ENCODE measurements at regions not wholly inside any gene's neighbourhood (a gene's known extent, or its start where the extent isn't known, plus 50 kb on each side); places are given as distances from the start of the nearest gene placed in this dataset.

- peaks cover 15 to 24% of the 10 kb centered on the region in 2 experiments for H3K4me1 Mint-ChIP-seq
- Histone ChIP-seq H2BK120ac (ENCODE audit: low read depth, low read length, poor library complexity, severe bottlenecking) (no peak overlapping the region), H3K23ac (ENCODE audit: insufficient read length, low read depth, low read length) (no peak overlapping the region), H3K56ac (ENCODE audit: insufficient read length, low read depth, low read length) (no peak overlapping the region), H3K27me3 (ENCODE audit: insufficient read depth, low read length) (no peaks in the 10 kb centered on the region), H2BK5ac (ENCODE audit: insufficient read length, low read length) (no peak overlapping the region), H4K91ac (ENCODE audit: insufficient read length, low read depth, low read length) (no peak overlapping the region), H3K79me1 (ENCODE audit: insufficient read depth, low read depth, low read length, poor library complexity, severe bottlenecking) (no peaks in the 10 kb centered on the region), H3K4ac (ENCODE audit: low read depth, low read length) (no peak overlapping the region), H2BK20ac (ENCODE audit: low read depth, low read length, poor library complexity, severe bottlenecking) (no peak overlapping the region), H4K5ac (ENCODE audit: insufficient read length, low read depth, low read length) (no peak overlapping the region), H2BK12ac (ENCODE audit: insufficient read length, low read depth, low read length) (no peak overlapping the region), H3T11ph (ENCODE audit: low read length) (no peak overlapping the region), H2AK5ac (ENCODE audit: insufficient read length, low read length) (no peak overlapping the region), H2BK15ac (ENCODE audit: low read depth, low read length) (no peak overlapping the region), H3K9me3 (ENCODE audit: control insufficient read depth, low read depth, low read length) (no peaks in the 10 kb centered on the region), H3K14ac (ENCODE audit: insufficient read depth, low read length) (no peak overlapping the region), H3K79me2 (ENCODE audit: insufficient read depth, low read length) (no peaks in the 10 kb centered on the region), H3K4me1 (ENCODE audit: insufficient read depth, low read length) (no peaks in the 10 kb centered on the region; the same call in 1 of the 2 replicates), H3K4me2 (ENCODE audit: insufficient read depth, insufficient read length, low read length) (no peak overlapping the region), H2AFZ (ENCODE audit: low read length) (no peak overlapping the region), H3K23me2 (ENCODE audit: insufficient read length, low read depth, low read length, poor library complexity, severe bottlenecking) (no peaks in the 10 kb centered on the region), H3K9ac (ENCODE audit: extremely low read depth, insufficient read length, low read length) (no peak overlapping the region), H4K8ac (replicated peaks; ENCODE audit: insufficient read length, low read depth, low read length) (no peak overlapping the region), H3K27ac (ENCODE audit: insufficient read length, low read depth, low read length) (no peak overlapping the region), H3K18ac (ENCODE audit: insufficient read length, low read depth, low read length) (no peak overlapping the region), H4K20me1 (ENCODE audit: control insufficient read depth, insufficient read depth, insufficient read length) (no peaks in the 10 kb centered on the region)
- no peak for TF ChIP-seq CTCF (conservative IDR thresholded peaks at IDR 0.05)
- peaks cover 2 to 3% of the 10 kb centered on the region in 2 experiments; a peak in 1 of 5 replicates for H3K9me3 Mint-ChIP-seq
- peaks cover 4% of the 10 kb centered on the region for H3K27me3 Mint-ChIP-seq (ENCODE audit: low read depth)
- no CpG with 5 or more reads among the region's 3 CpGs for WGBS (ENCODE audit: extremely low coverage, insufficient read length, low lambda C conversion rate)
- DNase-seq: no peak
- H3K27ac Mint-ChIP-seq: no peak overlapping the region; a peak in 1 of 7 replicates
- H3K4me3 Mint-ChIP-seq: no peak overlapping the region
- no peaks in the 10 kb centered on the region; a peak in 1 of 7 replicates for H3K36me3 Mint-ChIP-seq (ENCODE audit: insufficient read depth in 1 of 3, low read depth in 3 of 3)
Observed at GRCh38 chr18:24840051-24840450, 379.6 kb downstream of the HRH4 start.
